T-helper 2 cell treated with Interferon-gamma antibody and Interleukin-4, amounts not matched to agents 5 μg/mL and 100 μg/mL, for 36 hours (primary cell): ENCODE measurements at regions not wholly inside any gene's neighbourhood (a gene's known extent, or its start where the extent isn't known, plus 50 kb on each side); places are given as distances from the start of the nearest gene placed in this dataset.
"Not testable (repeated sequence)": the region's sequence is repeated elsewhere in the genome, so short reads cannot be mapped to it uniquely, and the experiment has no call there.

ENCODE experiments used
- DNase-seq: peaks from one replicate; pipeline ENCODE4 v3.0.0; 2021; ENCODE audit warnings: low spot score
- H3K27ac Mint-ChIP-seq: one replicate; pipeline ENCODE4 v1.8.0; 2021; ENCODE audit warnings: mild to moderate bottlenecking, mixed read lengths
- H3K27me3 Mint-ChIP-seq: one replicate; pipeline ENCODE4 v1.8.0; 2021; ENCODE audit warnings: low read depth, mixed read lengths
- H3K36me3 Mint-ChIP-seq: one replicate; pipeline ENCODE4 v1.8.0; 2021; ENCODE audit warnings: low read depth, mixed read lengths
- H3K4me1 Mint-ChIP-seq: one replicate; pipeline ENCODE4 v1.8.0; 2021; ENCODE audit warnings: low read depth, mixed read lengths
- H3K4me3 Mint-ChIP-seq: one replicate; pipeline ENCODE4 v1.8.0; 2022; ENCODE audit warnings: mild to moderate bottlenecking, moderate library complexity, mixed read lengths
- H3K9me3 Mint-ChIP-seq: one replicate; pipeline ENCODE4 v1.8.0; 2021; ENCODE audit warnings: mixed read lengths

DNA sequence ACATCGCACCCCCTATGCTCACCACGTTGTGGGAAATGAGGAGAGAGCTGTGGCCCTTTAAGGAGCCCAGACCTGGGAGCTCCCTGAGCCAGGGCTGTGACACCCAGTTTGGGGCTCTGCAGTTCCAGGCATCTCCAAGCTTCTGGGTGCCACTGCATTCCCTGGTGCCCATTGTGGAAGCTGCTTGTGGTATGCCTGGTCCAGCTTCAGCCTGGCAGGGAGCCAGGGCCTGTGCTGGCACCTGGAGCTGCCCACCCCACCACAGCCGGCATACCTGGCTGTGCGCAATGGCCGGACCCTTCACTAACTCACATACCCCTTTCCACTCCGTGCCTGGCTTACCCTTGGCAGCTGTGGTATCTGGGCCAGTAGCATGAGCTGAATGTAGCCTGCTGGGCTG, 107.9 kb upstream of the OR4E1 start:
- H3K4me1 Mint-ChIP-seq, result no peaks in the 10 kb centered on the region
- no peaks in the 10 kb centered on the region for H3K36me3 Mint-ChIP-seq
- no peak for DNase-seq
- no peak overlapping the region for H3K27ac Mint-ChIP-seq
- H3K4me3 Mint-ChIP-seq, result no peak overlapping the region
- H3K27me3 Mint-ChIP-seq, result peaks cover 2% of the 10 kb centered on the region
- H3K9me3 Mint-ChIP-seq, result no peaks in the 10 kb centered on the region

DNA sequence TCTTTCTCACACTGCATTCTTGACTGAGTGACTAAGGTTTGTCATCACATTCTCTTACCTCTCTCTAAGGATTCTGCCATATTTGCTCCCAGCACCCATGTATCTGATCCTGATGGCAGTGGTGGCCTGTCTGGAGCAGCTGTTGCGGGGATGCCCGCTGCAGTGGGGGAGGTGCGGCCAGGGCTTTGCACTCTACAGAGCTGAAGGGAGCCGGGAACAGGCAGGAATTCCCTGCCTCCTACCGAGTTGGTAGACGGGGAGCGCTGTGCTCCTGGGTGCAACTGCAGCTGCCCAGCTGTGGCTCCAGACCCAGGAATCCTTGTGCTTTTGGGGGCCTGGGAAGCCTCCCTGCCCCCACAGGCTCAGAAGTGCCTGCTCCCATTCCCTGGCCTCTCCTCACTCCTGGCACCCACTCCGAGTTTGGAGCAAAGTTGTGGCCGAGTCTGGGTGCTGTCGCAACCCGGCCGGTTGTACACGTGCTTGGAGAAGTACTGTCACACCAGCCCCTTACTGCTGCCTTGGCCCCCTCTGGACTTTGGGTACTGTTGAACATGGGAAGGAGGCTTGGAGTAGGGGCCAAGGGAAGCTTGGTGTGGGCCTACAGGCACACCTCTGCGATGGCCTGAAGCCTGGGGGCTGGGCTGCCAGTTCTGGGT, 106.9 kb upstream of the OR4E1 start:
- Mint-ChIP-seq H3K4me3 (no peak overlapping the region), H3K36me3 (no peaks in the 10 kb centered on the region), H3K27me3 (peaks cover 2% of the 10 kb centered on the region), H3K9me3 (no peaks in the 10 kb centered on the region), H3K4me1 (no peaks in the 10 kb centered on the region), H3K27ac (no peak overlapping the region)
- DNase-seq, result no peak

DNA sequence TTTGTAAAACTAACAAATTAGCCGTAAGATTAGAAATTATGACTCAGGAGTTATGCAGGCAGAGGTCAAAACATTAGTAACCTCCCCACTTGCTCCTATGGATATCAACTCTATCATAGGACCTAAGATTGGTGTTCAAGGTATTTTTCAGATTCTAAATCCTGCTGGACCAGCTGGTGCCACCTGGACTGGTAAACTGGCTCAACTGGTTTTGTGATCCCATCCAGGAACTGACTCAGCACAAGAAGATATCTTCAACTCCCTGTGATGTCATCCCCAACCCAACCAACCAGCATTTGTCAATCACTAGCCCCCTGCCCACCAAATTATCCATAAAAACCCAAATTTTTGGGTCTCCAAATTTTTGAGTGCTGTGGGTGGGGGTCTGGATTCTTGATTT, 98.1 kb upstream of the OR4E1 start:
- Mint-ChIP-seq H3K4me3 (no peak overlapping the region), H3K4me1 (peaks cover 4% of the 10 kb centered on the region), H3K9me3 (no peaks in the 10 kb centered on the region), H3K36me3 (no peaks in the 10 kb centered on the region), H3K27me3 (peaks cover 18% of the 10 kb centered on the region), H3K27ac (no peak overlapping the region)
- DNase-seq, result no peak

DNA sequence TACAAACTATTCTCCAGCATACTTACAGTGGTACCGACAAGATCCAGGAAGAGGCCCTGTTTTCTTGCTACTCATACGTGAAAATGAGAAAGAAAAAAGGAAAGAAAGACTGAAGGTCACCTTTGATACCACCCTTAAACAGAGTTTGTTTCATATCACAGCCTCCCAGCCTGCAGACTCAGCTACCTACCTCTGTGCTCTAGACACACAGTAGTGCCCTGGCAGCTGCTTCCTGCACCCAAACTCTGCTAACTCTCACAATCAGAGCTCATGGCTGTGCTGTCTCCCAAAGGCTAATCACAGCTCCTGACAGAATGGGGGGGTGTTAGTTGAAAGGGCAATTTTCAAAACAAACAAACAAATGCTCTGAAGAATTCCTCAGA, 95.2 kb upstream of the OR4E1 start:
- H3K9me3 Mint-ChIP-seq, result no peaks in the 10 kb centered on the region
- peaks cover 10% of the 10 kb centered on the region for H3K27me3 Mint-ChIP-seq

DNA sequence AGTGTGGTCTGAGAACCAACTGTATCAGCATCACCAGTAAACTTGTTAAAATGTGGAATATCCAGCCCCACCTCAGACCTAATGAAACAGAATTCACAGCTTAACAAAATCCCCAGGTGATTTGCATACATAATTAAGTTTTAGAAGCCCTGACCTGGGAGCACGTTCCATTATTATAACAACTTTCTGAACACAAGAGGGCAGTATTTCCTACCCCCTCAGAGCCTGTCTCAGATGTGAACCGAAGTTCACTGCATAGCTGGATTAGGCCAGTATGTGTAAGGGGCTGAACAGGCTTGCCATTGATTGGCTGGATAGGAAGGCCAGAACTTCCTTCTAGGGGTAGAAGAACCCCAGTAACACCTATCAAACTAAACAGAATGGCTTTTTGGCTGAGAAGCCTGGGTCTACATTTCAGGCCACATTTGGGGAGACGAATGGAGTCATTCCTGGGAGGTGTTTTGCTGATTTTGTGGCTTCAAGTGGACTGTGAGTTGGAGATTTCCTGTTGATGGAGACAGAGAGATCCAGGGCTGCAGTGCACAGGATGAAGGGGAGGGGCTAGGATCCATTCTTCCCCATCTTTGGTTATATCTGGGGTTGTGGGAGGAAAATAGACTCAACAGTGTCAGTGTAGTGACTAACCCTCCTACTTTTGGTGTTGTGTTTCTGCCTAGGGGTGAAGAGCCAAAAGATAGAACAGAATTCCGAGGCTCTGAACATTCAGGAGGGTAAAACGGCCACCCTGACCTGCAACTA, 94.7 kb upstream of the OR4E1 start:
- Mint-ChIP-seq H3K36me3 (no peaks in the 10 kb centered on the region), H3K27ac (peak overlapping the region; percentile 42), H3K27me3 (peaks cover 10% of the 10 kb centered on the region), H3K4me1 (peaks cover 4% of the 10 kb centered on the region), H3K9me3 (no peaks in the 10 kb centered on the region), H3K4me3 (peak overlapping the region; percentile 66)
- DNase-seq, result peak; percentile 17

More for the DNA sequence above, 95.2 kb upstream of the OR4E1 start:
- no peaks in the 10 kb centered on the region for H3K36me3 Mint-ChIP-seq
- no peak for DNase-seq
- peaks cover 4% of the 10 kb centered on the region for H3K4me1 Mint-ChIP-seq
- peak overlapping the region; percentile 66 for H3K4me3 Mint-ChIP-seq
- H3K27ac Mint-ChIP-seq, result peak overlapping the region; percentile 42

DNA sequence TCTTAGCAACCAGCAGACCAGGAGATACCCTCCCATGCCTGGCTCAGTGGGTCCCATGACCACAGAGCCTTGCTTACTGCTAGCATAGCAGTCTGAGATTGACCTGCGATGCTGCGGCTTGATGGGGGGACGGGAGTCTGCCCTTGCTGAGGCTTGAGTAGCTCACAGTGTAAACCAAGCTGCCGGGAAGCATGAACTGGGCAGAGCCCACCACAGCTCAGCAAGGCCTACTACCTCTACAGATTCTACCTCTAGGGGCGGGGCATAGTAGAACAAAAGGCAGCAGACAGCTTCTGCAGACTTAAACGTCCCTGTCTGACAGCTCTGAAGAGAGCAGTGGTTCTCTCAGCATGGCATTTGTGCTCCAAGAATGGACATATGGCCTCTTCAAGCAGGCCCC, 86.7 kb upstream of the OR4E1 start:
- not testable (repeated sequence) for DNase-seq, H3K36me3 Mint-ChIP-seq, H3K9me3 Mint-ChIP-seq, H3K4me1 Mint-ChIP-seq, H3K4me3 Mint-ChIP-seq, H3K27ac Mint-ChIP-seq
- peaks cover 13% of the 10 kb centered on the region for H3K27me3 Mint-ChIP-seq

DNA sequence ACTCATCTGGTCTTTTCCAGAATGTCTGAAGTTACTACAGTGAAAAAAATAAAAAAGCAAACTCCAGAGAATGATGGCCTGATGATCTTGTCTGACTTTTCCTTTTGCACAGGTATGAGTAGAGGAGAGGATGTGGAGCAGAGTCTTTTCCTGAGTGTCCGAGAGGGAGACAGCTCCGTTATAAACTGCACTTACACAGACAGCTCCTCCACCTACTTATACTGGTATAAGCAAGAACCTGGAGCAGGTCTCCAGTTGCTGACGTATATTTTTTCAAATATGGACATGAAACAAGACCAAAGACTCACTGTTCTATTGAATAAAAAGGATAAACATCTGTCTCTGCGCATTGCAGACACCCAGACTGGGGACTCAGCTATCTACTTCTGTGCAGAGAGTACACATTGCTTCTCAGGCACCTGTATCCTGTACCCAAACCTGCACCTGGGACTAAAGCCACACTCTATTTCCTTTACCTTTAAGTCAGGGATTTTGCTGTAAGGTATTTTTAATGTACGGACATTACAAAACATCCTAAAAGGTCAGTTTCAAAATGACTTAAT, 75.8 kb upstream of the OR4E1 start:
- Mint-ChIP-seq H3K27ac (peak overlapping the region; percentile 43), H3K4me1 (peaks cover 3% of the 10 kb centered on the region), H3K4me3 (peak overlapping the region; percentile 62), H3K36me3 (no peaks in the 10 kb centered on the region), H3K27me3 (peaks cover 19% of the 10 kb centered on the region), H3K9me3 (no peaks in the 10 kb centered on the region)
- no peak for DNase-seq

DNA sequence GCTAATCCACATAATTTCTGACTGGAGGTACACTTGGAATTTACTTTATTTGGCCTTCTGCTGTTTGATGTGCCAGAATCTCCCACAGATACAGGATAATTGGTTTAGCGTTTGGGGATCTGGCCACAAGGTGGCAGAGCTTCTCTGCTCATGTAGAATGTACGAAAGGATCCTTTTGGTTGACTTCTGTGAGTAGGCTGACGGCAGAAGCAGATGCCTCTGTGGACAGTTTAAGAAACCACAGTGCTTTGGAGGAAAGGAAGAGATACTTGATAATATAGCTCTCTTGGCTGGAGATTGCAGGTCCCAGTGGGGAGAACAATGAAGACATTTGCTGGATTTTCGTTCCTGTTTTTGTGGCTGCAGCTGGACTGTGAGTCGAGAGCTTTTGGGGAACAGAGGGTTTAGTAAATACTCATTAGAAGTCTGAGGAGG, 75.3 kb upstream of the OR4E1 start:
- peaks cover 19% of the 10 kb centered on the region for H3K27me3 Mint-ChIP-seq
- peak overlapping the region; percentile 62 for H3K4me3 Mint-ChIP-seq
- H3K36me3 Mint-ChIP-seq, result no peaks in the 10 kb centered on the region
- peak; percentile 42 for DNase-seq
- peaks cover 3% of the 10 kb centered on the region for H3K4me1 Mint-ChIP-seq
- H3K9me3 Mint-ChIP-seq, result no peaks in the 10 kb centered on the region
- peak overlapping the region; percentile 43 for H3K27ac Mint-ChIP-seq

DNA sequence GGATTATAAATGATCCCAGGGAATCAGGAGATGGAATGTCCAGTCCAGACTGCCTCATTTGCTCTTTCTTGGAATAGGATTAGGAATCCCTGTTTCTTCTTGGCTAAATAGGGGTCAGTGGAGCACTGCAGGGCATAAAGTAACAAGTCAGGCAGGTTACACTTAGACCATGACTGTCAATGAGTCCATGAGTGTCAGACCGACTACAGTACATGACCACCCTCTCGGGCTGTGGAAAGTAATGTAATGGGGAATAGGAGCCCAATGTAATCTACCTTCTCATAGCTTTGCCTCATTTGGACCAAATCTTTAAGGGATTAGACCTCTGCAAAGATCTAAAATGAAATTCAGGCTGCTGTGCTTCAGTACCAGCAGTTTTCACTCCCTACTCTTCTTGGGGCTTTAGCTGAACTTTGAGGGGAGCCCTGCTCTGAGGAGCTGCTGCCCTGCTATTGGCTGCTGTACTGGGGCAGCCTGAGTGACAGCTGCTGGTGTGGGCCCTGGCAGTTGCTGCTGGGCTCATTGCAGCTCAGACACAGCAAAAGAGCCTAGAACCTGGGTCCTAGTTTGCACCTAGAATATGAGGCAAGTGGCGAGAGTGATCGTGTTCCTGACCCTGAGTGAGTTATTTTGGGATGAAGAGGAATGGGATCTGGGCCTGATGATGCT, 62.2 kb upstream of the OR4E1 start:
- H3K4me3 Mint-ChIP-seq, result peak overlapping the region; percentile 65
- peaks cover 8% of the 10 kb centered on the region for H3K4me1 Mint-ChIP-seq
- peaks cover 22% of the 10 kb centered on the region for H3K27me3 Mint-ChIP-seq
- DNase-seq, result no peak
- peak overlapping the region; percentile 68 for H3K27ac Mint-ChIP-seq
- H3K9me3 Mint-ChIP-seq, result no peaks in the 10 kb centered on the region
- H3K36me3 Mint-ChIP-seq, result no peaks in the 10 kb centered on the region

DNA sequence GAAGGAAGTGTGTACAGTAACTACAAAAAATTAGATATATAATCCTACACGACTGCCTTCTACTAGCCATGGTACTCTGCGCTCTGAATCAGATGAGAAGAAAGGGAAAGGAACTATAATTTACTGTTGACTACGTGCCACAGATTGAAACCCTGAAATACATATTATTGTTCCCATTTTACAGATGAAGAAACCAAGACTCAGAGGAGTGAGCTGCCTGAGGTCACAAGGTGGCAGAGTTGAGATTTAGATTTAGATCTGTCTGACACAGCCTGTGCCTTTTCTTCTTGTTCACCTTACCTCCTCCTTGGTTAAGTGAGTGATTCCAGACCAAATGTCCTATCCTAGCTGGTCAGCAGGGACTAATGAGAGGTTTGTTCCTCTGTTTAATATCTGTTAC, 61.6 kb upstream of the OR4E1 start:
- H3K27ac Mint-ChIP-seq, result peak overlapping the region; percentile 60
- no peak for DNase-seq
- H3K9me3 Mint-ChIP-seq, result no peaks in the 10 kb centered on the region
- H3K4me3 Mint-ChIP-seq, result peak overlapping the region; percentile 28
- H3K27me3 Mint-ChIP-seq, result peaks cover 21% of the 10 kb centered on the region
- peaks cover 8% of the 10 kb centered on the region for H3K4me1 Mint-ChIP-seq
- H3K36me3 Mint-ChIP-seq, result no peaks in the 10 kb centered on the region

DNA sequence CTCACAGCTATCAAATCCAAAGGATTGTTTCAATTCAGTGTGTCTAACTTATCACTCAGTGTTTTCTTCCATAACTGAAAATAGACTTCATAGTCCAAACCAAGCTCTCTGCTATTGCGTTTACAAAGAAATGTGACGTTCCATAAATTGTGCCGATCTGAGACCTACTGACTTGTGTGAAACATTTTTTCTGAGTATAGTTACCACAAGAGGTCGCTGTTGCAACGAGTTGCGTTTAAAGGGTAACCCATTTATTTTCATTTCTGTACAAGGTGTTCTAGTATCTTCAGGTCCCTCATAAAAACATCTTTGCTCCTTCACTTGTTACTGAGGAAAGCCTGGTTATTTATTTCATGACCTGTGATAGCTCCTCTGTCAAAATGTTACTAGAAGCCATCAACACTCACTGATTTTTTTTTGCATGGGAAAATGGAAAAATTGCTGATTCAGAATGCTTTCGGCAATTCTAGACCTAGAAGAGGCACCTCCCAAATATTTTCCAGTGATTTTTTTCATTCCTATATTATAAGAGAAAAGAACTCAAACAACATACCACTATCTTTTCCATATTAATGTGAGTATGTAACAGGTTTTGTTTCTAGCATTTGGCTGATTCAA, 60.9 kb upstream of the OR4E1 start:
- peak; percentile 37 for DNase-seq
- Mint-ChIP-seq H3K36me3 (no peaks in the 10 kb centered on the region), H3K27me3 (peaks cover 14% of the 10 kb centered on the region), H3K4me3 (no peak overlapping the region), H3K4me1 (peaks cover 13% of the 10 kb centered on the region), H3K9me3 (no peaks in the 10 kb centered on the region), H3K27ac (no peak overlapping the region)

DNA sequence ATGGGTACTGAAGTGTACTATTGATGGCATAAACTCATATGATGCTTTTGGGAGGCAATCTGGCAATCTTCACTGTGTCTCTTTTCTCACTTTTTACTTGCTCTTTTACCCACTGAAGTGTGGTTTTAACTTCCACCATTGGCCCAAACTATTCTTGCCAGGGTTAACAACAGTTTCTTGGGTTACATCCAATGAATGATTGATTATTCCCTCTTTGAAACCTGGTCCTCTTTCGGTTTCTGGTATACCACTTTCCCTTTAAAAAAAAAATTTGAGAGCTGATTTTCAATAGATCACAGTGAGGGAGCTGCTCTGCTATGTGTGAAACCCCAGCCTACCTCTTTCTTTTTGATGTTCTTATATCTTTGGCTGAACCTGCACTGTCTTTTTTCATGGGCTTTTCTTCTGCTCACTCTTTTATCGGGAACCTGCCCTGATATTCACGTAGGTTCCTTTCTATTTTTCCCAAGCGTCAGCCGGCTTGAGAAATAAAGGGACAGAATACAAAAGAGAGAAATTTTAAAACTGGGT, 56.1 kb upstream of the OR4E1 start:
- Mint-ChIP-seq H3K36me3 (no peaks in the 10 kb centered on the region), H3K9me3 (no peaks in the 10 kb centered on the region), H3K4me3 (peak overlapping the region; percentile 24), H3K27ac (no peak overlapping the region), H3K4me1 (peaks cover 10% of the 10 kb centered on the region), H3K27me3 (peaks cover 24% of the 10 kb centered on the region)
- DNase-seq, result no peak

DNA sequence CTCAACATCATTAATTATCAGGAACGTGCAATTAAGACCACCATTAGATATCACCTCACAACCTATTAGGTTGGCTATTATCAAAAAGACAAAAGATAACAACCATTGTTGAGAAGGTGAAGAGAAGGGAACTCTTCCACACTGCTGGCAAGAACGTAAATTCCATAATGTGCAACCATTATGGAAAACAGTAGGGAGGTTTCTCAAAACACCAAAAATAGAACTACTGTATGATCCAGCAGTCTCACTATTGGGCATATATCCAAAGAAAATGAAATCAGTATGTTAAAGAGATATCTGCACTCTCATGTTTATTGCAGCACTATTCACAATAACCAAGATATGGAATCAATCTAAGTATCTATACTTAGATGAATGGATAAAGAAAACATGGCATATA, 51.6 kb upstream of the OR4E1 start:
- peaks cover 6% of the 10 kb centered on the region for H3K4me1 Mint-ChIP-seq

More for the DNA sequence above, 51.6 kb upstream of the OR4E1 start:
- no peaks in the 10 kb centered on the region for H3K9me3 Mint-ChIP-seq
- H3K36me3 Mint-ChIP-seq, result no peaks in the 10 kb centered on the region
- no peak for DNase-seq
- no peak overlapping the region for H3K27ac Mint-ChIP-seq
- H3K27me3 Mint-ChIP-seq, result peaks cover 28% of the 10 kb centered on the region
- no peak overlapping the region for H3K4me3 Mint-ChIP-seq
